Activated naive CD8-positive, alpha-beta T cell treated with anti-CD3 and anti-CD28 coated beads, Interleukin-2, amount 50 U/mL, for 24 hours (primary cell): ENCODE measurements at regions not wholly inside any gene's neighbourhood (a gene's known extent, or its start where the extent isn't known, plus 50 kb on each side); places are given as distances from the start of the nearest gene placed in this dataset.

ENCODE experiments used
- ATAC-seq: fragments of 150-1000 bp; cut with Tn5 transposase; one replicate; pipeline ENCODE4 v1.10.0; 2021
- DNase-seq: peaks from one replicate; pipeline ENCODE4 v3.0.0; 2021
- H3K27ac Mint-ChIP-seq: one replicate; pipeline ENCODE4 v1.8.0; 2021; ENCODE audit warnings: mild to moderate bottlenecking, mixed read lengths
- H3K27me3 Mint-ChIP-seq: one replicate; pipeline ENCODE4 v1.8.0; 2021; ENCODE audit warnings: mixed read lengths
- H3K36me3 Mint-ChIP-seq: one replicate; pipeline ENCODE4 v1.8.0; 2021; ENCODE audit warnings: low read depth, mixed read lengths
- H3K4me1 Mint-ChIP-seq: one replicate; pipeline ENCODE4 v1.8.0; 2021; ENCODE audit warnings: mixed read lengths
- H3K4me3 Mint-ChIP-seq: one replicate; pipeline ENCODE4 v1.8.0; 2021; ENCODE audit warnings: mild to moderate bottlenecking, moderate library complexity, mixed read lengths
- H3K9me3 Mint-ChIP-seq: one replicate; pipeline ENCODE4 v1.8.0; 2021; ENCODE audit warnings: mixed read lengths

GRCh38 chr7:131959106-131959812, 402.8 kb upstream of the PODXL start:
- Mint-ChIP-seq H3K27me3 (peaks cover 3% of the 10 kb centered on the region), H3K27ac (no peak overlapping the region), H3K4me3 (no peak overlapping the region), H3K9me3 (peaks cover 4% of the 10 kb centered on the region), H3K4me1 (no peaks in the 10 kb centered on the region), H3K36me3 (no peaks in the 10 kb centered on the region)
- ATAC-seq (no peak), DNase-seq (no peak)

- Mint-ChIP-seq H3K9me3 (peaks cover 4% of the 10 kb centered on the region), H3K27me3 (peaks cover 5% of the 10 kb centered on the region), H3K4me1 (no peaks in the 10 kb centered on the region)
Measured at GRCh38 chr7:131957338-131958020, 401.1 kb upstream of the PODXL start.

GRCh38 chr7:131956864-131957263, 400.4 kb upstream of the PODXL start:
- peaks cover 4% of the 10 kb centered on the region for H3K9me3 Mint-ChIP-seq
- H3K36me3 Mint-ChIP-seq = no peaks in the 10 kb centered on the region
- H3K27ac Mint-ChIP-seq = no peak overlapping the region
- no peak for ATAC-seq
- H3K4me1 Mint-ChIP-seq = no peaks in the 10 kb centered on the region
- H3K27me3 Mint-ChIP-seq = peaks cover 5% of the 10 kb centered on the region
- H3K4me3 Mint-ChIP-seq = no peak overlapping the region
- DNase-seq = no peak

More at GRCh38 chr7:131957338-131958020, 401.1 kb upstream of the PODXL start:
- ATAC-seq (no peak), DNase-seq (no peak)
- H3K27ac Mint-ChIP-seq = no peak overlapping the region
- no peak overlapping the region for H3K4me3 Mint-ChIP-seq
- no peaks in the 10 kb centered on the region for H3K36me3 Mint-ChIP-seq

- H3K4me3 Mint-ChIP-seq = no peak overlapping the region
- no peak for ATAC-seq
- peaks cover 4% of the 10 kb centered on the region for H3K9me3 Mint-ChIP-seq
- no peak overlapping the region for H3K27ac Mint-ChIP-seq
- no peak for DNase-seq
- H3K36me3 Mint-ChIP-seq = no peaks in the 10 kb centered on the region
- H3K4me1 Mint-ChIP-seq = no peaks in the 10 kb centered on the region
- H3K27me3 Mint-ChIP-seq = peaks cover 5% of the 10 kb centered on the region
Measured at GRCh38 chr7:131955679-131956078, 399.3 kb upstream of the PODXL start.

- no peaks in the 10 kb centered on the region for H3K36me3 Mint-ChIP-seq
- no peaks in the 10 kb centered on the region for H3K4me1 Mint-ChIP-seq
- H3K4me3 Mint-ChIP-seq = no peak overlapping the region
- no peak overlapping the region for H3K27ac Mint-ChIP-seq
- ATAC-seq = no peak
- DNase-seq = no peak
- H3K9me3 Mint-ChIP-seq = peaks cover 4% of the 10 kb centered on the region
- H3K27me3 Mint-ChIP-seq = peaks cover 7% of the 10 kb centered on the region
Measured at GRCh38 chr7:131953184-131953583, 396.8 kb upstream of the PODXL start.

- Mint-ChIP-seq H3K9me3 (peaks cover 4% of the 10 kb centered on the region), H3K27me3 (peaks cover 7% of the 10 kb centered on the region), H3K36me3 (no peaks in the 10 kb centered on the region), H3K4me3 (no peak overlapping the region), H3K27ac (no peak overlapping the region), H3K4me1 (no peaks in the 10 kb centered on the region)
- no peak for ATAC-seq
- no peak for DNase-seq
Measured at GRCh38 chr7:131952365-131952764, 395.9 kb upstream of the PODXL start.

- Mint-ChIP-seq H3K27me3 (peaks cover 19% of the 10 kb centered on the region), H3K36me3 (no peaks in the 10 kb centered on the region), H3K9me3 (no peaks in the 10 kb centered on the region), H3K4me3 (no peak overlapping the region), H3K27ac (no peak overlapping the region), H3K4me1 (no peaks in the 10 kb centered on the region)
- no peak for DNase-seq
- no peak for ATAC-seq
Measured at GRCh38 chr7:131950758-131951157, 394.3 kb upstream of the PODXL start.

GRCh38 chr7:131949659-131950058, 393.2 kb upstream of the PODXL start:
- Mint-ChIP-seq H3K36me3 (no peaks in the 10 kb centered on the region), H3K27ac (no peak overlapping the region), H3K9me3 (no peaks in the 10 kb centered on the region), H3K4me1 (no peaks in the 10 kb centered on the region), H3K27me3 (peaks cover 19% of the 10 kb centered on the region), H3K4me3 (no peak overlapping the region)
- no peak for DNase-seq
- ATAC-seq = no peak

GRCh38 chr7:131948434-131949053, 392.1 kb upstream of the PODXL start:
- no peak overlapping the region for H3K27ac Mint-ChIP-seq
- H3K4me3 Mint-ChIP-seq = no peak overlapping the region
- H3K27me3 Mint-ChIP-seq = peaks cover 19% of the 10 kb centered on the region
- no peaks in the 10 kb centered on the region for H3K9me3 Mint-ChIP-seq
- no peak for DNase-seq
- H3K36me3 Mint-ChIP-seq = no peaks in the 10 kb centered on the region
- no peaks in the 10 kb centered on the region for H3K4me1 Mint-ChIP-seq
- ATAC-seq = no peak

- no peak for ATAC-seq
- Mint-ChIP-seq H3K4me3 (no peak overlapping the region), H3K4me1 (no peaks in the 10 kb centered on the region)
Measured at GRCh38 chr7:131947661-131948060, 391.2 kb upstream of the PODXL start.

GRCh38 chr7:131945957-131946544, 389.6 kb upstream of the PODXL start:
- Mint-ChIP-seq H3K4me1 (no peaks in the 10 kb centered on the region), H3K36me3 (no peaks in the 10 kb centered on the region), H3K27me3 (peaks cover 22% of the 10 kb centered on the region), H3K27ac (no peak overlapping the region), H3K4me3 (no peak overlapping the region), H3K9me3 (no peaks in the 10 kb centered on the region)
- ATAC-seq (no peak), DNase-seq (no peak)

More at GRCh38 chr7:131947661-131948060, 391.2 kb upstream of the PODXL start:
- no peak for DNase-seq
- Mint-ChIP-seq H3K36me3 (no peaks in the 10 kb centered on the region), H3K27me3 (peaks cover 19% of the 10 kb centered on the region), H3K9me3 (no peaks in the 10 kb centered on the region), H3K27ac (no peak overlapping the region)

- Mint-ChIP-seq H3K4me1 (no peaks in the 10 kb centered on the region), H3K4me3 (no peak overlapping the region), H3K9me3 (no peaks in the 10 kb centered on the region), H3K27ac (no peak overlapping the region), H3K27me3 (peaks cover 24% of the 10 kb centered on the region), H3K36me3 (no peaks in the 10 kb centered on the region)
- ATAC-seq (no peak), DNase-seq (peak; percentile 49)
Measured at GRCh38 chr7:131945313-131945911, 389.0 kb upstream of the PODXL start.

- no peaks in the 10 kb centered on the region for H3K36me3 Mint-ChIP-seq
- H3K4me3 Mint-ChIP-seq = no peak overlapping the region
- no peak for DNase-seq
- no peak for ATAC-seq
- no peak overlapping the region for H3K27ac Mint-ChIP-seq
- H3K9me3 Mint-ChIP-seq = no peaks in the 10 kb centered on the region
- H3K27me3 Mint-ChIP-seq = peaks cover 22% of the 10 kb centered on the region
- H3K4me1 Mint-ChIP-seq = no peaks in the 10 kb centered on the region
Measured at GRCh38 chr7:131944556-131945069, 388.2 kb upstream of the PODXL start.

- Mint-ChIP-seq H3K36me3 (no peaks in the 10 kb centered on the region), H3K27me3 (peaks cover 24% of the 10 kb centered on the region)
- no peak for ATAC-seq
Measured at GRCh38 chr7:131943646-131944045, 387.2 kb upstream of the PODXL start.

More at GRCh38 chr7:131943646-131944045, 387.2 kb upstream of the PODXL start:
- Mint-ChIP-seq H3K9me3 (no peaks in the 10 kb centered on the region), H3K4me1 (no peaks in the 10 kb centered on the region), H3K4me3 (no peak overlapping the region), H3K27ac (no peak overlapping the region)
- no peak for DNase-seq
